NOMO-1 treated with DMSO at 0.1 percent for 48 hours (cell line): ENCODE measurements at regions not wholly inside any gene's neighbourhood (a gene's known extent, or its start where the extent isn't known, plus 50 kb on each side); places are given as distances from the start of the nearest gene placed in this dataset.

Experiments used
- DNase-seq: peaks from one replicate; lab custom pipeline; 2025; ENCODE audit not compliant: unreplicated experiment; lab: John Stamatoyannopoulos, UW

GRCh38 chr5:33361781-33362180 is 79.0 kb upstream of the TARS1 start:
- no peak for DNase-seq

GRCh38 chr5:33362915-33363314 is 77.8 kb upstream of the TARS1 start:
- peak; percentile 82 for DNase-seq

- DNase-seq: no peak
Measured at GRCh38 chr5:33363537-33363936, 77.2 kb upstream of the TARS1 start.

- DNase-seq: peak; percentile 94
Measured at GRCh38 chr5:33364406-33364805, 76.4 kb upstream of the TARS1 start.

- peak; percentile 99 for DNase-seq
Measured at GRCh38 chr5:33367416-33367815, 73.3 kb upstream of the TARS1 start.

- DNase-seq: peak; percentile 95
Measured at GRCh38 chr5:33369485-33370465, 71.0 kb upstream of the TARS1 start.

- peak; percentile 95 for DNase-seq
Measured at GRCh38 chr5:33370466-33370859, 70.3 kb upstream of the TARS1 start.

- no peak for DNase-seq
Measured at GRCh38 chr5:33371660-33372059, 69.1 kb upstream of the TARS1 start.

GRCh38 chr5:33372721-33373472 is 67.9 kb upstream of the TARS1 start:
- peak; percentile 79 for DNase-seq

GRCh38 chr5:33375900-33376299 is 64.9 kb upstream of the TARS1 start:
- no peak for DNase-seq

- DNase-seq: peak; percentile 96
Measured at GRCh38 chr5:33379757-33380156, 61.0 kb upstream of the TARS1 start.

GRCh38 chr5:33381243-33381642 is 59.5 kb upstream of the TARS1 start:
- no peak for DNase-seq
